GM12872 (cell line): ENCODE measurements at regions not wholly inside any gene's neighbourhood (a gene's known extent, or its start where the extent isn't known, plus 50 kb on each side); places are given as distances from the start of the nearest gene placed in this dataset.

Source experiments
- TF ChIP-seq, protein P1 (sequence below): IDR thresholded peaks from 3 replicates; pipeline ENCODE4 v1.5.1; 2011; ENCODE audit warnings: low read depth, mild to moderate bottlenecking, low read length, moderate library complexity; ENCODE audit not compliant: insufficient read depth

DNA sequence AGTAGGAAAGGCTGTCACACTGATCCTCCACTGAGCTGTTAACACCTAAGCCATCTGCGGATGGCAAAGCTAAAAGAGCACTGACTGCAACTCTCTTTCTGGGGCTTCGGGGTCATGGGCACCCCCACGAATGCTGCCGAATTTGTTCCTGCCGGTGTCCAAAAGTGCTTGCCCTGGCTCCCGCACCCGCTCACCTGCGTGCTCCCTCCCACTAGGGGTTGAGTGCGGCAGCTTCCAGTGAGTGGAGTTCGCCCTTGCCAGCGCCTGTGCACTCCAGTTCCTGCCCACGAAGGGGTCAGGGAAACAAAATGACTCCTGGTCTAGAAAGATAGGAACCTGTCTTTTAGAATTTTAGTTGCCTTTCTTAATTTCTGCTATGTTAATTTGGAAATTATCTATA, 78.7 kb downstream of the IFI44 start:
- TF ChIP-seq, protein P1, sequence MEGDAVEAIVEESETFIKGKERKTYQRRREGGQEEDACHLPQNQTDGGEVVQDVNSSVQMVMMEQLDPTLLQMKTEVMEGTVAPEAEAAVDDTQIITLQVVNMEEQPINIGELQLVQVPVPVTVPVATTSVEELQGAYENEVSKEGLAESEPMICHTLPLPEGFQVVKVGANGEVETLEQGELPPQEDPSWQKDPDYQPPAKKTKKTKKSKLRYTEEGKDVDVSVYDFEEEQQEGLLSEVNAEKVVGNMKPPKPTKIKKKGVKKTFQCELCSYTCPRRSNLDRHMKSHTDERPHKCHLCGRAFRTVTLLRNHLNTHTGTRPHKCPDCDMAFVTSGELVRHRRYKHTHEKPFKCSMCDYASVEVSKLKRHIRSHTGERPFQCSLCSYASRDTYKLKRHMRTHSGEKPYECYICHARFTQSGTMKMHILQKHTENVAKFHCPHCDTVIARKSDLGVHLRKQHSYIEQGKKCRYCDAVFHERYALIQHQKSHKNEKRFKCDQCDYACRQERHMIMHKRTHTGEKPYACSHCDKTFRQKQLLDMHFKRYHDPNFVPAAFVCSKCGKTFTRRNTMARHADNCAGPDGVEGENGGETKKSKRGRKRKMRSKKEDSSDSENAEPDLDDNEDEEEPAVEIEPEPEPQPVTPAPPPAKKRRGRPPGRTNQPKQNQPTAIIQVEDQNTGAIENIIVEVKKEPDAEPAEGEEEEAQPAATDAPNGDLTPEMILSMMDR = no peak

DNA sequence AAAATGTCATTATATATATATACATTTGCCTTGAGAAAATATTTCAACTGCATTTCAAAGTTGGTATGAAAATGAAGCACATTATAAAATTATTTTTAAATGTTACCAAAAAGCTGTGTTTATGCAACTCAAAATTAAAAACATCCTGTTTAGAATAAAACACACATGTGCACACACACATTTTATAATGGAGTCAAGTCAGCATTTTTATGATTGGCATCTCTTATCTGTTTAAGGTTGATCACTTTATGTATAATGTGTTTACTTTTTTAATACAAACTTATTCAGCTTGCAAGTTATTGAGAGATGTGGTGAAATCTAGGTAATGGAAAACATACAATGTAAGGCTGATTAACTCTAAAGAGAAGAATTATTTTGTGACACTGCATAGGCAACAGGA, 80.4 kb downstream of the IFI44 start:
- TF ChIP-seq, protein P1 = no peak

- TF ChIP-seq, protein P1 = no peak
These were observed 82.0 kb downstream of the IFI44 start for GRCh38 chr1:78731674-78732073.

- TF ChIP-seq, protein P1 = no peak
These were observed 87.6 kb downstream of the IFI44 start for GRCh38 chr1:78737241-78737640.

DNA sequence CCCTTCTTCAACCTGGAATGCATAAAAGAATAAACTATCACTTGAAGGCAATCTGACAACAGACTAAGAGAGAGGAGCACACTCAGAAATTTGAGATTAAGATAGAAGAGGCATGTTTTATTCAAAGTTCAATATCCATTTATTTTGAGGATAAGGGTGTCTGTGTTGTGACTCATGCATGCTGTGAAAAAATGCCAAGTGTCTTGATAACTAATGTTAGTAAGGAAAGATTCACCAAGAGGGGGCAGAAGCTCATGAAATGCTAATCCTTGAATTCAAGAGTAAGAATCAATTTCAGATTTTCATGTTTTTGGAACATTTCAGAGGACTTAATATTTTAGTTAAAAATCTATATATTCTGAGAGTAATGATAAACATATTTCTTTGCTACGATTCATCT, 94.0 kb downstream of the IFI44 start:
- TF ChIP-seq, protein P1 = no peak

- TF ChIP-seq, protein P1 = no peak
These were observed 95.5 kb downstream of the IFI44 start for GRCh38 chr1:78745111-78745510.

DNA sequence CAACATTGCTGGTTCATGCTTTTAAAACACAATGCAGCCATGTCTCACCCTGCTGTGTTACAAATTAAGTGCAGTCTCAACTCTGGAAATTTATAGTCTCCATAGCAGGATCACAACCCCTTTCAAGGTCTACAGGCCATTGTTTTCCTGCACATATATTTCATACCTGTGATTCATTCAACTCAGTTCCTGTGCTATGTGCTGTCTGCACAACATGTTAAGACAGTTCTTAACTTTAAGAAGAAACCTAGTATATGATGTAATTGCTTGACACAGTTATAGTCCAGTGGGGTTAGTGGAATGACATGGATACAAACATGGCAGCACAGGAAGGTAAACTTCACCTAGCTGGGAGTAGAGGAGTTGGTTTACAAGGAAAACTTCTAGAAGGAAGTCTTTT, 106.4 kb downstream of the IFI44 start:
- TF ChIP-seq, protein P1 = no peak

DNA sequence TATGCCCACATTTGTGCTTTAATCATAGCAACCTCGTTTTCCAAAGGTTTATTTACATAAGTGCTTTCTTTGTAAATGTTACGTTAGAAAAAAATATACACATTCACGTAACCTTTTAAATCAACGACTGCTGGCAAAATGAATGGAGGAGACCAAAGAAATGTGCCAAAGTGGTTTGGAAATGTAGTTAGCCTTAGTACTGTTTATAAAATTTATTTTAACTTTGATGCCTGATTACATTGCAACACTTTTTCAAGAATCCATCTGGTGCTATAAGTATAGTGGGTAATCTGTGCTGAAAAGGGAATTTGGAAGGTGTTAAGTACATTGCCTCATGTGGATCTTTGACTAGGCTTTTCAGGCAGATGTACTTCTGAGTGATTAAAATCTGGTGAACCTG, 108.9 kb downstream of the IFI44 start:
- TF ChIP-seq, protein P1 = no peak
